Duodenal mucosa (tissue), 2 donors: ENCODE measurements at regions not wholly inside any gene's neighbourhood (a gene's known extent, or its start where the extent isn't known, plus 50 kb on each side); places are given as distances from the start of the nearest gene placed in this dataset.

Source experiments
- H3K27ac ChIP-seq: one replicate; pipeline ENCODE4 v1.7.0; 2013; ENCODE audit warnings: low read depth, low read length
- H3K27me3 ChIP-seq, 2 donors: one replicate each; pipeline ENCODE4 v1.7.0; 2013; ENCODE audit warnings: low read length in 2 of 2, control low read depth in 1 of 2; ENCODE audit not compliant: insufficient read depth in 2 of 2, control insufficient read depth in 1 of 2
- H3K36me3 ChIP-seq, 2 donors: one replicate each; pipeline ENCODE4 v1.7.0; 2013; ENCODE audit warnings: low read length in 2 of 2, control low read depth in 1 of 2; ENCODE audit not compliant: insufficient read depth in 2 of 2, control insufficient read depth in 1 of 2
- H3K4me1 ChIP-seq, 2 donors: one replicate each; pipeline ENCODE4 v1.7.0; 2013; ENCODE audit warnings: low read length in 2 of 2, control low read depth in 1 of 2; ENCODE audit not compliant: insufficient read depth in 2 of 2, control insufficient read depth in 1 of 2
- H3K4me3 ChIP-seq, 2 donors: one replicate each; pipeline ENCODE4 v1.7.0; 2013; ENCODE audit warnings: low read length in 2 of 2, low read depth in 1 of 2
- H3K9ac ChIP-seq, 2 donors: one replicate each; pipeline ENCODE4 v1.7.0; 2013; ENCODE audit warnings: low read length in 2 of 2, low read depth in 1 of 2
- H3K9me3 ChIP-seq, 2 donors: one replicate each; pipeline ENCODE4 v1.7.0; 2013; ENCODE audit warnings: low read length in 2 of 2, control low read depth in 1 of 2; ENCODE audit not compliant: control insufficient read depth in 1 of 2

GRCh38 chr6:23394681-23395080 lies 731.3 kb upstream of the NRSN1 start:
- H3K36me3 ChIP-seq: no peaks in the 10 kb centered on the region
- H3K9me3 ChIP-seq: no peaks in the 10 kb centered on the region
- H3K27ac ChIP-seq: no peak overlapping the region
- H3K9ac ChIP-seq: no peak overlapping the region
- H3K4me3 ChIP-seq: no peak overlapping the region
- H3K4me1 ChIP-seq: no peaks in the 10 kb centered on the region
- no peaks in the 10 kb centered on the region for H3K27me3 ChIP-seq

GRCh38 chr6:23395381-23395780 lies 730.6 kb upstream of the NRSN1 start:
- Histone ChIP-seq H3K36me3 (no peaks in the 10 kb centered on the region), H3K4me1 (no peaks in the 10 kb centered on the region), H3K4me3 (no peak overlapping the region), H3K27ac (no peak overlapping the region), H3K9me3 (no peaks in the 10 kb centered on the region), H3K9ac (no peak overlapping the region), H3K27me3 (no peaks in the 10 kb centered on the region)

GRCh38 chr6:23396949-23397348 lies 729.1 kb upstream of the NRSN1 start:
- Histone ChIP-seq H3K9ac (no peak overlapping the region), H3K4me3 (no peak overlapping the region), H3K27ac (no peak overlapping the region), H3K27me3 (no peaks in the 10 kb centered on the region), H3K9me3 (no peaks in the 10 kb centered on the region), H3K4me1 (no peaks in the 10 kb centered on the region), H3K36me3 (no peaks in the 10 kb centered on the region)

GRCh38 chr6:23403460-23403859 lies 722.6 kb upstream of the NRSN1 start:
- Histone ChIP-seq H3K4me3 (no peak overlapping the region), H3K4me1 (no peaks in the 10 kb centered on the region), H3K36me3 (no peaks in the 10 kb centered on the region), H3K27me3 (no peaks in the 10 kb centered on the region), H3K9me3 (no peaks in the 10 kb centered on the region), H3K27ac (no peak overlapping the region), H3K9ac (no peak overlapping the region)

- Histone ChIP-seq H3K27me3 (no peaks in the 10 kb centered on the region), H3K9ac (no peak overlapping the region), H3K9me3 (no peaks in the 10 kb centered on the region), H3K27ac (no peak overlapping the region), H3K4me1 (no peaks in the 10 kb centered on the region), H3K36me3 (no peaks in the 10 kb centered on the region), H3K4me3 (no peak overlapping the region)
Observed at GRCh38 chr6:23409531-23409930, 716.5 kb upstream of the NRSN1 start.

GRCh38 chr6:23410439-23410838 lies 715.6 kb upstream of the NRSN1 start:
- H3K9ac ChIP-seq: no peak overlapping the region
- H3K36me3 ChIP-seq: no peaks in the 10 kb centered on the region
- H3K4me3 ChIP-seq: no peak overlapping the region
- no peaks in the 10 kb centered on the region for H3K4me1 ChIP-seq
- H3K27me3 ChIP-seq: no peaks in the 10 kb centered on the region
- no peak overlapping the region for H3K27ac ChIP-seq
- H3K9me3 ChIP-seq: no peaks in the 10 kb centered on the region

- no peak overlapping the region for H3K9ac ChIP-seq
- no peak overlapping the region for H3K27ac ChIP-seq
- H3K9me3 ChIP-seq: no peaks in the 10 kb centered on the region
- H3K36me3 ChIP-seq: no peaks in the 10 kb centered on the region
- no peaks in the 10 kb centered on the region for H3K27me3 ChIP-seq
- no peak overlapping the region for H3K4me3 ChIP-seq
- no peaks in the 10 kb centered on the region for H3K4me1 ChIP-seq
Observed at GRCh38 chr6:23412770-23413169, 713.2 kb upstream of the NRSN1 start.

- Histone ChIP-seq H3K36me3 (no peaks in the 10 kb centered on the region), H3K9me3 (no peaks in the 10 kb centered on the region), H3K9ac (no peak overlapping the region), H3K27ac (no peak overlapping the region), H3K4me1 (no peaks in the 10 kb centered on the region), H3K4me3 (no peak overlapping the region), H3K27me3 (no peaks in the 10 kb centered on the region)
Observed at GRCh38 chr6:23413327-23414050, 712.5 kb upstream of the NRSN1 start.

GRCh38 chr6:23414051-23414445 lies 712.0 kb upstream of the NRSN1 start:
- H3K36me3 ChIP-seq: no peaks in the 10 kb centered on the region
- no peak overlapping the region for H3K9ac ChIP-seq
- H3K4me3 ChIP-seq: no peak overlapping the region
- H3K9me3 ChIP-seq: no peaks in the 10 kb centered on the region
- no peak overlapping the region for H3K27ac ChIP-seq
- no peaks in the 10 kb centered on the region for H3K4me1 ChIP-seq
- no peaks in the 10 kb centered on the region for H3K27me3 ChIP-seq

- H3K4me1 ChIP-seq: no peaks in the 10 kb centered on the region
- H3K27me3 ChIP-seq: no peaks in the 10 kb centered on the region
- H3K4me3 ChIP-seq: no peak overlapping the region
- H3K9ac ChIP-seq: no peak overlapping the region
- H3K36me3 ChIP-seq: no peaks in the 10 kb centered on the region
- no peak overlapping the region for H3K27ac ChIP-seq
- H3K9me3 ChIP-seq: no peaks in the 10 kb centered on the region
Observed at GRCh38 chr6:23414922-23415321, 711.1 kb upstream of the NRSN1 start.
